ENCODE measurements at regions not wholly inside any gene's neighbourhood (a gene's known extent, or its start where the extent isn't known, plus 50 kb on each side); places are given as distances from the start of the nearest gene placed in this dataset.
"Not testable (repeated sequence)": the region's sequence is repeated elsewhere in the genome, so short reads cannot be mapped to it uniquely, and the experiment has no call there.

DNA sequence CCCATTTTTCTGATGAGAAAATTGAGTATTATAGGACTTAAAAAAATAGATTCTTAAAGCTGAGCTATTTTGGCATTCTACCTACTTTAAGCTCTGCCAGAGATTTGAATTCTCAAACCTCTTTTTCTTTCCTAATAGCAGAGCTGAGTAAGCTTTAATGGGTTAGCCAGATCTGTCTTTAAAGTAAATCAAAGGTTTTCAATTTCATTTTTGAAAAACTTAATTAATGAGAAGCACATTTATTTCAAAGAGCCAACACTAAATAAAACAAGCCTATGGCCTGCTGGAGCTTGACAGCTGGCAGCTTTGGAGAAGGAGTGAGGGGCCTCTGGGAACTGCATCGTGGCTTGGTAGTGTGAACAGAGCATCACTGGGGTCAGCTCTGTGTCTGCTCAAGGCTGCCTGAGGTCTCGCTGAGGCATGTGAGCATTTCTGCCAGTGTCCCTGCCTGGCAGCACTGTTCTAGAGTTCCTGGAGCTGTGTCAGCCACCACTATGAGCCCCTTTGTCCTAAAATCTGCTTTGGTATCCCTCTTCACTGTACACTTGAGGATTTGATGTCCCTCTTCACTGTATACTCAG lies 50.4 kb upstream of the PRSS23 start:
- no peak for DNase-seq (ENCODE audit: low read depth)

DNA sequence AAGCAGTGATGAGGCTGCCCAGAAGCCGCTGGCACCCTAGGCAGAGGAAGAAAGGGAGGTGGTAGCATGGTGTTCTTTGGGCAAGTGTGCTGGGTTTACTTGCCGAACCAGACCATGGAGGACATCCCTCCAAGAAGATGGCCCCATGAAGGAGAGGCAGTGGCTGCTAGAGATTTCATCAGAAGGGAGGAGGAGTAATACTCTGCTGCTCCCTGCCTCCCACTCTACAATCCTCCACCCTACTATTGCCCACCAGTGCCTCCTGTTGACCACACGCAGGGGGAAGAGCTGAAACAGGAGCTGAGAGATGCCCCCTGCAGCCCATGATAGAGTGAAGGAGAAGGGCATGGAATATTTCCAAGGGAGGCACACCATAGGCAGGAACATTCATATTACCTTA lies 51.0 kb upstream of the PRSS23 start:
- no peak for DNase-seq (ENCODE audit: low read depth)

DNA sequence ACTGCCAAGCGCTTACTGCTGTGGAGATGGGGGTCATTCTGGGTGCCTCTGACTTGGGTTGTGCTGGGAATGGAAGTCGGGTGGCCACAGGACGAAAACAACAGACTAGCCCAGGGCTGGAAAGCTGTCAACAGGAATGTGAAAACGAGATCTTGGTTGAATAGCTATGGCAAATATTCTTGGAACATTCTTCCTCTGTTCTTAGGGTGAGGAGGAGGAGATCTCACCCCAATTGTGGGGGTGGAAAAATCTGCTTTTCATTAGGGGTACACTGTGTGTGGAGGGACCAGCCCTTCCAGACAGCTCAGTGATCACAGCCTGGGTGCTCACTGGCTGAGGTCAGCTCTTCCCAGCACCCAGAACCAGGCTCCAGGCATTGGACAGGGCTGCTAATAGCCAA lies 52.0 kb upstream of the PRSS23 start:
- DNase-seq (ENCODE audit: low read depth), result no peak

DNA sequence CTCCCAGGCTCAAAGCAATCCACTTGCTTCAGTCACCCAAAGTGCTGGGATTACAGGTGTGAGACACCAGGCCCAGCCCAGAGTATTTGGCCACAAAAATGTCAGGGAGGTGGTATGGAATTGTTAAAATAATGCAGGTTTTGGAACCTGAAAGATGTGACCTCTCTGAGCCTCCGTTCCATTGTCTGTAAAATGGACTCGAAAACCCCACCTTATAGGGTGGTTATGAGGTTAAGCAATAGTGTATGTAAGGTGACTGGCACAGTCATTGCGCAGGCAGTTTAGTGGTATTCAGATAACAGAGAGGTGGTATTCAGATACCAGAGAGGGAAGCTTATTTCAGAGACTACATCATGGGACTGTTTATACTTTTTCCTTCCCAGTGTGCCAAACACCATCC lies 52.5 kb upstream of the PRSS23 start:
- no peak for DNase-seq (ENCODE audit: low read depth)

DNA sequence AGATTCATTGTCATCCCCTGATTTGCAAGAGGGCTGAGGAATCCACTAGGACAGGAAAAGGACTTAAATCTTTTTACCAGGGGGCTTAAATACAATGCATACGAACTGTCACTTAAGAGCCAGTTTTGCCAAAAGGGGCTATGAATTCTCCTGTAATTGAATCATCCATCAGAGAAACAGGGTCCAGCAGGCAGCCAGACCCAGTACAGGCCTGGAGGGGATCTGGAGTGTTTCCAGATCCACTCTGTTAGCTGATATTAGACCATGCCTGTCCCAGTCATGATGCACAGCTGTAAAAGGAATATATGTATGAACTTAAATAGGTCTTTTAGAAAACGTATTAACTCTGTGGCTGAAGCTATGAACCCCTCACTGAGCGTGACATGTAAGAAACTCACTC lies 53.8 kb upstream of the PRSS23 start:
- no peak for DNase-seq (ENCODE audit: low read depth)

DNA sequence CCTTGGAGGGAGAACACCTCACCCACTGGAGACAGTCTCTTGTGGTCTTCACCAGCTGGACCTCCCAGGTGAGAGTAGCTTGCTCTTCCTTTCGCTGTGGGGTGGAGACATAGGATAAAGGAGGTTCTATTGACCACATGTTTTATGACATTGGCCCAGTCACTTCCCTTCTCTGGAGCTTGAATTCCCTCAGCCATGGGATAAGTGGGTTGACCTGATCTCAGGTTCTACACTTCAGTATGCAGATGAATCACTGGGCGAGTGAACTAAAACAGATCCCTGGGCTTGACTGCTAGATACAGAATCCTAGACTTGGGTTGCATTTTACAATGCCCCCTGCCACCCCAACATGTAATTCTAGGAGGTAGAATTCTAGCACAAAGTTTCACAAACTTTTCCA lies 54.8 kb upstream of the PRSS23 start:
- no peak for DNase-seq (ENCODE audit: low read depth)

DNA sequence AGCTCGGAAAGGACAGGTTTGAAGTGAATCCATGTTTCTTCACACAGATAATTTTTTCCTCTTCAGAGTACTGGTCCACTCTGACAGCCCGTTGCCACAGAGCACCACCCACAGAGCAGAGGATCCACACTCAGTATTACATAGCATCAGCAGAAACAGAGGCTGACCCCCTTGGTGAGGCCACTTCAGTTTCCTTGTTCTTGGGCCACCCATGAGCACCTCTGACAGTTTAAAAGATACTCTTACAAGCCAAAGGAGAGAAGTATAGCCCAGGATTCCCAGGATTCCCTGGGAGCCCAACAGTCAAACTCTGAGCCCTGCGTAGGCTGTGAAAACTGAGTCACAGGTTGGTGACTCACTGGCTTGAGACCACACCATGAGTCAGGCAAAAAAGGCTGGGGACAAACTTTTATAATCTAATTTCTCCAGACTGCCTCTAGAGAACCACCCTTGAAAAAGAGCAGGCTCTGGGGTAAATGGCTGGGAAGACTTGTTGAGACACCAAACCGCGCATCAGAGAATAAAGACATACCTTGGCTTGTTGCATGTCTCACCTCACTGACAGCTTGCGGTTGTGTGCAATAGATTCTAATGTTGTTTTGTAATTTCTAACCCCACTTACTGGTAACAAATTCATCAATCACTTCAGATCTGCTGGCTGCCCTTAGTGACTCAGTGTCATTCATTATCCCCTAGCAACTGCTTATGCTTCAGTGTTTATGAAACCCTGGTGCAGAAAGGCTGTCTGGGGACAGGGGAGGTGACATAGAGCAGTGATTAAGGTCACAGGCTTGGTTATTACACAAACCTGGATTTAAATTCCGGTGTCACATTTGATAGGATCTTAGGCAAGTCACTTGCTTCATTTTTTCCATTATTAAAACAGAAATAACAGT lies 56.9 kb upstream of the PRSS23 start:
- DNase-seq (ENCODE audit: low read depth), result peak; percentile 96

DNA sequence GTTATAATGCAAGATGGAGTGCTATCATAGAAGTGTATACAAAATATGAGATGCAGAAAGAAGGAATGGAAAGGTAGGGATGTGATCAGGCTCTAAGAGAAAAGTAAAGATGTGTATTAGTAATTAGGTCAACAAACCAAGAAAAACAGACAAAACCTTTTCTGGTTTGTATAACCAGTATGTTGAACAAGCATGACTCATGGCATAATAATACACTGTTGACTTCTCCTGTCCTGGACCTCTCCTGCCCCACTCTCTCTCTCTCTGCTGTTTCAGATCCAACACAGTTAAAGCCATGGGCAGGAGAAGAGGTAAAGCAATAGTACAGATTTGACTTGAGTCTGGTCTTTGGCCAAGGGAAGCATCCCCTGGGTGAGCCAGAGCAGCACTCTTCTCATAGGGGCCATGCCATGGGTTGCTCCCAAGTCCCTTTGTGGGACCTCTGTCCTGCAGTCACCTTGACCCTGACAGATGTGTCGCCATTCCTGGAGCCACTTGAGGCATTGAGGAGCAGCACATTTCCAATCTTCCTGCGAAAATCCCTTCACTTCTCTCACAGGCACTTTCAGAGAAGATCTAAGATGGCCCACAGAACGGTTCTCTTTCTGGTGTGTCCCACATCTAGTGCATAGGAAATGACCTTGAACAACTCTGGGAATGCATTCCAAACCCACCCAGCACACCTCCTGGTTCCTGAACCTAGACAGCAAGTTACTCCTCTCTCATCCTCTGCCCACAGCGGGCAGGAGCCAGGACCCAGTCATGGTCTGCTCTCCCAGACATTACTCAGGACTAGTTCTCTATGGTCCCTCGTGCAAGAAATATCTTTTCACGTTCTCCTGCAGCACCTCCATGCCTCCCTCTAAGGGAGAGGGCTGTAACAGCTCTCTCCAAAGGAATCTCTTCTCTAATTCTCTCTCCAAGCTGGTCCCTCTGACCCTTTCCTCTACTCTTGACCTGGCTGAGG lies 58.2 kb upstream of the PRSS23 start:
- no peak for DNase-seq (ENCODE audit: low read depth)

DNA sequence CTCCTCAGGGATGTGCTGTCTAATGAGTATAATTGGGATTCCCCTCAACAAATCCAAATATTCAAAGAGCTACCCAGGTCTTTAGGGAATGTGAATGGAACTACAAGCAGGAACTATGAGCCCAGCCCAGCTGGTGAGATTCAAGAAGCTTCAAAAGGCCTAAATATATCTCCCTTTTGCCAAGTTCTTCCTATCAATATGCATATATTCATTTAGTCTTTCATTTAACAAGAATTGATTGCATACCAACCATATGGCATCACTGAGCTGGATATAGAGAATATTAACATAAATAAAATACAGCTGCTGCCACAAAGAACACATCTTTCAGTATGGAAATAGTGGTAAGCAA lies 58.9 kb upstream of the PRSS23 start:
- no peak for DNase-seq (ENCODE audit: low read depth)

DNA sequence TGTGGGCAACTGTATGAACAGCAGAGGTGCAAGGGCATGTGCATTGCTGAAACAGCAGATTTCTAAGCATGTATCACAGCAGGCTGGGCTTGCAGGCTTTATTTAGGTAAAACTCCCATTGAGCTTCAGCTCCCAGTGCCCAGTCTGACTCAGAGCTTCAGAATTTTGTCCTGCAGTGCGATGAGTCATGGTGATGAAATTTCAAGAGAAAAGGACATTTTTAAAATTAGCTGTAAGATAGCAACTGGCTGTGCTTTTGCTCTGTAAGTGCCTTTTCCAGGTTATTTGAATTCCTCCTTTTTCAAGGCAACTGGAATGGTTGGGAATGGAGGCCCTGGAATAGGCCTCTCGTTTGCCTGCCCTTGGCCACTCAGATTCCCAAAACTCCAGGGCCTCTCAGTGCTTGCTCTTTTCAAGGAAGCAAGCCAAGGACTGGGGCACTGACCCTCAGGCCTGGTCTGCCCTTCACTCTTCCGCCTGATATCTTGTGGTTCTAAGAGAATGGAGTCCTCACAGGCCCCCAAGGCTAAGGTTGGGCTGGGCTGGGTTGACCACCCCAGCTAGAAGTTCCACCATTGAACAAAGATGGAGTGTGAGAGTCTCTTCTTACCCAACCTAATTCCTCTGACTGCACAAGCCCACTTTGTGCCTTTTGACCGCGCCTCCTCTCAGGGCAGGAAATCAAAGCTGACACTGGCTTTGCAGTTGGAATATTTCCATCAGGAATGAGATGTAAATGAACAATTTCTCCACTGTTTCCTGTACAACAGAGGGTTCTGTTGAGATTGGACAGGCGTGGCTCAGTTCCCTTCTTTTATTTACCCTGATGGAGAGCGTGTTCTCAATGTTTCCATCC lies 59.5 kb upstream of the PRSS23 start:
- peak; percentile 88 for DNase-seq (ENCODE audit: low read depth)

DNA sequence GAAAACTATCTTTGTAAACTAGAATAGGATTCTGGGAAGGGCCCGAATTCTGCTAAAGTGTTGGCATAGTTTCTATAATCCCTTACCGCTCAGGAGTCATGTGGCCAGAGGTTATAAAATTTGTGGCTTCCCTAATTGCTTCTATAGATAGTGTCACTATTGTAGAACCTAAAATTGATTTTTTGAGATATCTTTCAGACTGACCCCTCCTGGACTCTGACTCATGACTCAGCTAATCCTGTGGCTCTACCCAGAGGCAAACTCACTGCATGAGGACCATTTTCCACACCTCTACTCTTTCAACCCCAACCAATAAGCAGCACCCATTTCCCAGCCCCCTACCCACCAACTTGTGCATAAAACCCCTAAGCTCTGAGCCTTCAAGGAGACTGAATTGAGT lies 61.8 kb upstream of the PRSS23 start:
- DNase-seq (ENCODE audit: low read depth), result no peak

DNA sequence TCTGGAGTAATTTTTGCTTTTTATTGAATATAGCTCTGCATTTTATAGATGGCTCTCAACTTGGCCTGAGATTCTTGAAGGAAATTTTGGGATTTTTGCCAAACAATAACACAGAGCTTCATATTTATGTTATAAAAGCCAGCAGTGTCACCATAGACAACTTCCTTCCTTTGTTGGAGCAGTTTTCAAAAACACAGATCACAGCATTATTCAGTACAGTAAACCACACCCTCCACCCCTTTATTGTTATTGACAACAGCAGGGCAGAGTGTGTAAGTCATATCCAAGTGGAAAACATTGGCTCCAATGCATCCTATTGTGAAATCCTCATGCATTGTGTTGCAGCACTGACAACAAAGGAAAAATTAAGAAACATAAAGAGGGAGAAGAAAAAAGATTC lies 62.6 kb upstream of the PRSS23 start:
- DNase-seq (ENCODE audit: low read depth), result peak; percentile 71

DNA sequence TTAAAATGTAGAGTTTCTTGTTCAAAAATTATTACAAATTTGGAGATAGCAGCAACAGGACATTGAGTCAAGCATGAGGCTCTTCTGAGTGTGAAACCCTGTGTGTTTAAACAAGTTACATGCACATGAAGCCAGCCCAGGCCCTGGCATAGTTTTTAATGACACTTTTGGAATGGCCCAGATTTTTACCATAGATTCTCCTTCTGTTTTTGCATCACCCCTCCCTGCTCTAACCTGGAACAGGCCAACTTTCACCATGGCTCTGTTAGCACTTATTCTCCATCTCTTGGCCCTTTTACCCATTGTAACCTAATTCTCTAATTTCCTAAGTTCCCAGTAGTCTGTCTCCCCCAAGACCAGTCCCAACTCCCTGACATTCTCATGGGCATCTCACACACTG lies 63.1 kb upstream of the PRSS23 start:
- DNase-seq (ENCODE audit: low read depth), result no peak

DNA sequence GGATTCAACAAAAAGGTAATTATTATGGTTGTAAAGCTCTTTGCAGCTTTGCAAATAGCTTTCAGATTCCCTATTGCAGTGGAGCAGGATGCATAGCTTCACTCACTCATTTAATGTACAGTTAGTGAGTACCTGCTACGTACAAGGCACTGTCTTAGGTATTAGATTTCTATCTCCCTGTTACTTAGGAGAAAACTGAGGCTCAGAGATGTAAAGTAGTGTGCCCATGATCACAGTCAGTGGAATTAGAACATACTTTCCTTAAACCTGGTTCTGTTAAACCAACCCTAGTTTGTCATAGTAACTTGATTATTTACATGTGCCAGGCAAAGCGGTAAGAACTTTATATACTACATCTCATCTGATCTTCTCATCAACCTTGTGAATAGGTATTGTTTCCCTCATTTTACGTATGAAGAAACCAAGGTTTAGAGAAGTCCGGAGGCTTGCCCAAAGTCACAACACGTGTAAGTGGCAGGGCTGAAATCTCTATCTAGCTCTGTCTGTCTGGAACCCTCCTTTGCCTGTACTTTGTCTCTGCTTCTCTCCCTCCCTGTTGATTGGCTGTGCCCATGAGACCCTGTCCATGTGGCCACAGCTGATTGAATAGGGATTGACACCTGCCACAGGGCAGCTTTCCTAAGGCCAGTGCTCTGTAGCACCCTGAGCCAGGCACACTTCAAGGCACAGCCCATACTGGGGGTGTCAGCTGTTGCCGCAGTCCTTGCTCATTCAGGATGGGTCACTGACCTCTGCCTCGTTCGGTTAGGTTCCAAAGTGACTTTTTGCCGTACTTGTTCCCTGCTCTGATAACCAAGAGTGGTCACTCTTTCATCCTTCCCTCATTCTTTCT lies 63.8 kb upstream of the PRSS23 start:
- no peak for DNase-seq (ENCODE audit: low read depth)

DNA sequence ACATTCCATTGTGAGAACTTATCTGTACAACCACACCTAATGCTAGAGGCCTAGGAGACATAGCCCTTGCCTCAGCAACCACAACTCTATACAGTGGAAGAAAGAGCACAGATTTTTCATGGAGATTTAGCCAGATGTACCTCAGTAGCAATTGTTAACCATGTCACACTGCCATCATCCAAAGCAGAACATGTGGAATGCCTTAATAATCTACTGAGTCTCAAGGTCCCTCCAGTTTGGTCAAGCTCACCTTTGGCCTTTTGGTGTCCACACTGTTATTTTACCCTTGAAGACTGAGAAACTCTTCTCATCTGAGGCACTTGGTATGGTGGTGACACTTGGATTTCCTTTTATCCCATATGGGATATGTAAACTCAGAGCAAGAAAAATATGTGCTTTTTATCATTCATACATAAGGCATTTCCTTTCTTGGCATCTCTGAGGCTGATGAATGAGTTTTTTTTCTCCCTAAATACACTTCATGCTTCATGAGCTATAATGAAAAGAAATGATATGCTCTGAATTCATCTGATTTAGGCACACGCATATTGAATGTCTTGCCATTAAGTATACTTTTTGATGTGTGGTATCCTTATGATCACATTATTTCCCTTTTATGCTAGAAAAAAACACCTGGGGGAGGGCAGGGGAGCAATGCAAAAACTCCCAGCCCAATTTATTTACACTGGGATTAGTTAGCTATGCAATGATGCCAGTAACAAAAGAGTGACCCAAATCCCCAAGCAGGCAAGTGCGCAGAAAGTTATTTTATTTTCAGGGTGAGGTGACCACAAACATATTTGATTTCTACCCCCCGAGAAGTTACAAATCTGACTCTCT lies 63.3 kb upstream of the ME3 start:
- DNase-seq (ENCODE audit: low read depth), result no peak

DNA sequence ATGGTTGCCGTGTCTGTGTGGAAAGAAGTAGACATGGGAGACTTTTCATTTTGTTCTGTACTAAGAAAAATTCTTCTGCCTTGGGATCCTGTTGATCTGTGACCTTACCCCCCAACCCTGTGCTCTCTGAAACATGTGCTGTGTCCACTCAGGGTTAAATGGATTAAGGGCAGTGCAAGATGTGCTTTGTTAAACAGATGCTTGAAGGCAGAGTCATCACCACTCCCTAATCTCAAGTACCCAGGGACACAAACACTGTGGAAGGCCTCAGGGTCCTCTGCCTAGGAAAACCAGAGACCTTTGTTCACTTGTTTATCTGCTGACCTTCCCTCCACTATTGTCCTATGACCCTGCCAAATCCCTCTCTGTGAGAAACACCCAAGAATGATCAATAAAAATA lies 60.3 kb upstream of the ME3 start:
- DNase-seq (ENCODE audit: low read depth), result not testable (repeated sequence)

DNA sequence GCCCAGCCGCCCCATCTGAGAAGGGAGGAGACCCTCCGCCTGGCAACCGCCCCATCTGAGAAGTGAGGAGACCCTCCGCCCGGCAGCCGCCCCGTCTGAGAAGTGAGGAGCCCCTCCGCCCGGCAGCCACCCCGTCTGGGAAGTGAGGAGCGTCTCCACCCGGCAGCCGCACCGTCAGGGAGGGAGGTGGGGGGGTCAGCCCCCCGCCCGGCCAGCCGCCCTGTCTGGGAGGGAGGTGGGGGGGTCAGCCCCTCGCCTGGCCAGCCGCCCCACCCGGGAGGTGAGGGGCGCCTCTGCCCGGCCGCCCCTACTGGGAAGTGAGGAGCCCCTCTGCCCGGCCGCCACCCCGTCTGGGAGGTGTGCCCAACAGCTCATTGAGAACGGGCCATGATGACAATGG lies 59.9 kb upstream of the ME3 start:
- DNase-seq (ENCODE audit: low read depth), result not testable (repeated sequence)

DNA sequence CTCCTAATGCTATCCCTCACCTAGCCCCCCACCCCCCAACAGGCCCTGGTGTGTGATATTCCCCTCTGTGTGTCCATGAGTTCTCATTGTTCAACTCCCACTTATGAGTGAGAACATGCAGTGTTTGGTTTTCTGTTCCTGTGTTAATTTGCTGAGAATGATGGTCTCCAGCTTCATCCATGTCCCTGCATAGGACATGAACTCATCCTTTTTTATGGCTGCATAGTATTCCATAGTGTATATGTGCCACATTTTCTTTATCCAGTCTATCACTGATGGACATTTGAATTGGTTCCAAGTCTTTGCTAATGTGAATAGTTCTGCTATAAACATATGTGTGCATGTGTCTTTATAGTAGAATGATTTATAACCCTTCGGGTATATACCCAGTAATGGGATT lies 57.2 kb upstream of the ME3 start:
- not testable (repeated sequence) for DNase-seq (ENCODE audit: low read depth)

DNA sequence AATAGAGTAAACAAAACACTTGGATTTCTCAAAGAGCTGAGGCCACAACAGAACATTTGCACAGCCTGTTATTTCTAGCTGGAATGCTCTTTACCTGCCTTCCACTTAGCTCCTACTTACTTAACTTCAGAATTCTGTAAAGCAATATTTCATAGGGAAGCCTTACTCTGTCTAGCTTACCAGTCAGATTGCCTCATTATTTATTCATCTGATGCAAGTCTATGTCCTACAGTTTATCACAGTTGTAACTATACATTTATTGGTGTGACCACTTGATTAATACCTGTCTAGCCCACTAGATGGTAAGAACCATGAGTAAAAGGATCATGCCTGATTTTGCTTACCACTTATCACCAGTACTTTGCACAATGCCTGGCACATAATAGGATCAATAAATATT lies 56.1 kb upstream of the ME3 start:
- DNase-seq (ENCODE audit: low read depth), result no peak

Measured in GM04504 (cell line).